Neuronal stem cell (in vitro differentiated cells): ENCODE measurements at regions not wholly inside any gene's neighbourhood (a gene's known extent, or its start where the extent isn't known, plus 50 kb on each side); places are given as distances from the start of the nearest gene placed in this dataset.
"Not testable (repeated sequence)": the region's sequence is repeated elsewhere in the genome, so short reads cannot be mapped to it uniquely, and the experiment has no call there.

Source experiments
- DNase-seq: peaks from one replicate; pipeline ENCODE4 v3.0.0-alpha.2; 2013; ENCODE audit warnings: low spot score
- H2AFZ ChIP-seq: one replicate; pipeline ENCODE4 v1.6.1; 2013; ENCODE audit warnings: mild to moderate bottlenecking, low read length, inconsistent platforms
- H2AK5ac ChIP-seq: 2 replicates; pipeline ENCODE4 v1.6.1; 2013; ENCODE audit warnings: low read depth, mild to moderate bottlenecking, inconsistent platforms, low read length, moderate library complexity, mixed read lengths
- H2BK120ac ChIP-seq: 2 replicates; pipeline ENCODE4 v1.6.1; 2013; ENCODE audit warnings: low read depth, mild to moderate bottlenecking, inconsistent platforms, low read length, moderate library complexity, mixed read lengths
- H2BK12ac ChIP-seq: one replicate; pipeline ENCODE4 v1.6.1; 2013; ENCODE audit warnings: low read length, inconsistent platforms
- H2BK15ac ChIP-seq: 2 replicates; pipeline ENCODE4 v1.6.1; 2013; ENCODE audit warnings: mild to moderate bottlenecking, low read length, inconsistent platforms, mixed read lengths
- H2BK5ac ChIP-seq: one replicate; pipeline ENCODE4 v1.6.1; 2013; ENCODE audit warnings: inconsistent platforms, mild to moderate bottlenecking, low read length, moderate library complexity
- H3K14ac ChIP-seq: one replicate; pipeline ENCODE4 v1.6.1; 2013; ENCODE audit warnings: low read length, inconsistent platforms
- H3K18ac ChIP-seq: 2 replicates; pipeline ENCODE4 v1.6.1; 2013; ENCODE audit warnings: low read length, inconsistent platforms
- H3K23ac ChIP-seq: 2 replicates; pipeline ENCODE4 v1.6.1; 2013; ENCODE audit warnings: low read depth, mild to moderate bottlenecking, mixed read lengths, low read length, inconsistent platforms; ENCODE audit not compliant: poor library complexity
- H3K27ac ChIP-seq: replicated peaks from 3 replicates; pipeline ENCODE4 v1.5.1; 2013; ENCODE audit warnings: low read length, inconsistent platforms
- H3K27me3 ChIP-seq, 3 experiments: 2 replicates each; pipeline ENCODE4 v1.6.1; 2013; ENCODE audit warnings: low read length in 3 of 3, mild to moderate bottlenecking in 2 of 3, inconsistent platforms in 1 of 3, low read depth in 1 of 3, mixed read lengths in 1 of 3, moderate library complexity in 1 of 3; ENCODE audit not compliant: control insufficient read depth in 3 of 3, insufficient read depth in 3 of 3
- H3K36me3 ChIP-seq, 2 donors: replicated peaks in 1 of 2; 2 replicates each; pipeline ENCODE4 v1.6.1; 2013; ENCODE audit warnings: low read length in 2 of 2; ENCODE audit not compliant: control insufficient read depth in 2 of 2, insufficient read depth in 2 of 2
- H3K4ac ChIP-seq: 2 replicates; pipeline ENCODE4 v1.6.1; 2013; ENCODE audit warnings: inconsistent platforms, mild to moderate bottlenecking, low read length, moderate library complexity
- H3K4me1 ChIP-seq, 2 donors: 1 replicate in 1 of 2; 2 replicates in 1 of 2; pipeline ENCODE4 v1.6.1; 2013; ENCODE audit warnings: low read length in 2 of 2, low read depth in 1 of 2; ENCODE audit not compliant: control insufficient read depth in 2 of 2, insufficient read depth in 1 of 2
- H3K4me2 ChIP-seq: one replicate; pipeline ENCODE4 v1.6.1; 2013; ENCODE audit warnings: mild to moderate bottlenecking, low read length, inconsistent platforms; ENCODE audit not compliant: insufficient read depth, poor library complexity, severe bottlenecking
- H3K4me3 ChIP-seq, 2 donors: 2 replicates each; pipeline ENCODE4 v1.5.1; 2013; ENCODE audit warnings: low read length in 2 of 2, mild to moderate bottlenecking in 2 of 2, inconsistent platforms in 1 of 2, moderate library complexity in 1 of 2
- H3K79me1 ChIP-seq: one replicate; pipeline ENCODE4 v1.6.1; 2013; ENCODE audit warnings: low read depth, mild to moderate bottlenecking, inconsistent platforms, low read length, moderate library complexity
- H3K9ac ChIP-seq: one replicate; pipeline ENCODE4 v1.6.1; 2013; ENCODE audit warnings: mild to moderate bottlenecking, low read depth, low read length, inconsistent platforms; ENCODE audit not compliant: poor library complexity
- H3K9me3 ChIP-seq, 2 donors: replicated peaks in 1 of 2; 2 replicates each; pipeline versions ENCODE3 to v1.6.1; 2013; ENCODE audit warnings: low read length in 2 of 2, mild to moderate bottlenecking in 2 of 2, inconsistent platforms in 1 of 2, low read depth in 1 of 2, mixed read lengths in 1 of 2, moderate library complexity in 1 of 2; ENCODE audit not compliant: control insufficient read depth in 2 of 2, insufficient read depth in 1 of 2
- H4K8ac ChIP-seq: one replicate; pipeline ENCODE4 v1.6.1; 2013; ENCODE audit warnings: low read depth, mild to moderate bottlenecking, inconsistent platforms, low read length, moderate library complexity
- H4K91ac ChIP-seq: one replicate; pipeline ENCODE4 v1.6.1; 2013; ENCODE audit warnings: low read length, low read depth, mild to moderate bottlenecking, inconsistent platforms; ENCODE audit not compliant: poor library complexity
- WGBS, 2 donors: extraction: QIAGEN DNeasy Blood & Tissue Kit; methylation state at CpG; one replicate each; pipeline ENCODE4 v1.1.7; 2013; ENCODE audit warnings: missing lambda C conversion rate in 2 of 2, mixed read lengths in 1 of 2; ENCODE audit not compliant: insufficient read length in 2 of 2, insufficient replicate concordance in 1 of 2; ENCODE audit errors: extremely low coverage in 2 of 2; 5-methylcytosine and 5-hydroxymethylcytosine counted together

DNA sequence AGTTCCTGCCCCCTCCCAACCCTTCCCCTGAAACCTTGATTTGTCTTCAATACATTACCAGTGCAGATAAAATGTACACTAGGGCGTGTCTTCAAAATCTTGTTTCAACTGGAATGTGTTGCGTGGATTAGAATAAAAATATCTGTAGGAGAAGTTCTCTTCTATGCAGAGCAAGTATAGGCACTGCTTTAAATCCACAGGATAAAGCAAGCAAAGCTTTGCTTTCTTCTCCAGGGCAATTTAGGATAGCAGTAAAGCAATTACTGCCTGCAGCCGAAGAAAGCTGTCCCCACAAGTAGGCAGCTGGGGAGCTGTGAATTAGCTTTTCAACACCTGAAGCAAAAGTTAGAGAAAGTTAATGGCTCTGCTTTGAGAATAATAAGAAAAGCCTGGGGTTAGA is 329.7 kb upstream of the KCNMB2 start:
- Histone ChIP-seq H3K4ac (no peak overlapping the region), H2AFZ (no peak overlapping the region), H2BK15ac (no peak overlapping the region), H3K27ac (no peak overlapping the region), H3K4me2 (no peak overlapping the region), H3K9ac (no peak overlapping the region), H3K9me3 (no peaks in the 10 kb centered on the region), H3K4me3 (no peak overlapping the region), H4K91ac (no peak overlapping the region), H3K23ac (no peak overlapping the region), H3K4me1 (peaks cover 8 to 11% of the 10 kb centered on the region in 2 donors), H2BK5ac (no peak overlapping the region), H2AK5ac (no peak overlapping the region), H4K8ac (no peak overlapping the region), H2BK120ac (no peak overlapping the region), H3K27me3 (no peaks in the 10 kb centered on the region), H3K14ac (no peak overlapping the region), H3K79me1 (no peaks in the 10 kb centered on the region), H3K36me3 (no peaks in the 10 kb centered on the region), H3K18ac (no peak overlapping the region), H2BK12ac (no peak overlapping the region)
- WGBS, 2 donors: no CpG with 5 or more reads among the region's 3 CpGs
- no peak for DNase-seq

DNA sequence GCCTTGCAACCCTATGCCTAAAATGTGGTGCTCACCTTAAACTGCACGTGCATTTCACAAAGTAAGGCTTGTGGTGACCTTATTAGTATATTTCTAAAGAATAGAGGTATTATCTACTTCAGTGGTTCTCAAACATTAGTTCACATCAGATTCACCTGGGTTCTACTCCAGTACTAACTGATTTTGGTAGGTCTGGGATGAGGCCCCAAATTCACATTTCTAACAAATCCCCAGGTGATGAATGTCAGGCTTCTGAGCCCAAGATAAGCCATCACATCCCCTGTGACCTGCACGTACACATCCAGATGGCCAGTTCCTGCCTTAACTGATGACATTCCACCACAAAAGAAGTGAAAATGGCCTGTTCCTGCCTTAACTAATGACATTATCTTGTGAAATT is 329.1 kb upstream of the KCNMB2 start:
- not testable (repeated sequence) for H4K91ac ChIP-seq, H2AK5ac ChIP-seq, H3K4me3 ChIP-seq, H2BK5ac ChIP-seq, H2AFZ ChIP-seq, H3K9ac ChIP-seq, H3K18ac ChIP-seq, H3K14ac ChIP-seq, H3K36me3 ChIP-seq, H2BK12ac ChIP-seq, DNase-seq, H4K8ac ChIP-seq, H3K27me3 ChIP-seq, H3K4me1 ChIP-seq, H2BK15ac ChIP-seq, H2BK120ac ChIP-seq, H3K23ac ChIP-seq, H3K4ac ChIP-seq, H3K4me2 ChIP-seq, H3K9me3 ChIP-seq, H3K79me1 ChIP-seq
- no CpG with 5 or more reads among the region's 2 CpGs for WGBS, 2 donors
- H3K27ac ChIP-seq: peak overlapping the region; percentile 54

GRCh38 chr3:178207627-178208026 is 328.6 kb upstream of the KCNMB2 start:
- H3K14ac ChIP-seq, H3K27me3 ChIP-seq, H3K79me1 ChIP-seq: not testable (repeated sequence)

GRCh38 chr3:178209116-178209515 is 327.1 kb upstream of the KCNMB2 start:
- not testable (repeated sequence) for H3K27me3 ChIP-seq, H2AK5ac ChIP-seq, H3K4me2 ChIP-seq, DNase-seq, H2BK120ac ChIP-seq, H2BK15ac ChIP-seq, H2AFZ ChIP-seq, H3K4me1 ChIP-seq, H3K18ac ChIP-seq, H2BK5ac ChIP-seq, H3K23ac ChIP-seq, H3K14ac ChIP-seq, H3K79me1 ChIP-seq, H3K27ac ChIP-seq, H3K36me3 ChIP-seq, H2BK12ac ChIP-seq, H3K9ac ChIP-seq, H3K9me3 ChIP-seq, H3K4ac ChIP-seq, H4K8ac ChIP-seq, H3K4me3 ChIP-seq, H4K91ac ChIP-seq
- whole genome bisulfite sequencing, 2 donors: no CpG with 5 or more reads among the region's 1 CpG

More at GRCh38 chr3:178207627-178208026, 328.6 kb upstream of the KCNMB2 start:
- not testable (repeated sequence) for H3K9ac ChIP-seq, H3K4me2 ChIP-seq, H2AK5ac ChIP-seq, H2BK120ac ChIP-seq, H2BK15ac ChIP-seq, DNase-seq, H2BK5ac ChIP-seq, H3K18ac ChIP-seq, H3K9me3 ChIP-seq, H3K36me3 ChIP-seq, H3K27ac ChIP-seq, H3K23ac ChIP-seq, H3K4ac ChIP-seq, H3K4me3 ChIP-seq, H2BK12ac ChIP-seq, H3K4me1 ChIP-seq, H4K91ac ChIP-seq, H4K8ac ChIP-seq, H2AFZ ChIP-seq
- no CpG with 5 or more reads among the region's 9 CpGs for WGBS, 2 donors
